Esophagus squamous epithelium (tissue), 4 donors: ENCODE measurements at regions not wholly inside any gene's neighbourhood (a gene's known extent, or its start where the extent isn't known, plus 50 kb on each side); places are given as distances from the start of the nearest gene placed in this dataset.

Experiments
- POLR2A ChIP-seq, 4 donors: fragments of 450-650 bp; IDR thresholded peaks; one replicate each; pipeline ENCODE4 v1.6.1; 2017; ENCODE audit warnings: antibody characterized with exemption in 4 of 4, mild to moderate bottlenecking in 4 of 4, moderate library complexity in 3 of 4
- TF ChIP-seq, protein P1 (sequence below), 6 experiments: fragments of 450-650 bp in 4 of 6; fragments of 200-600 bp in 2 of 6; sonication (generic) in 2 of 6; IDR thresholded peaks; one replicate each; pipeline ENCODE4 v1.5.1; 2016 to 2019; ENCODE audit warnings: antibody characterized with exemption in 6 of 6, mild to moderate bottlenecking in 4 of 6, moderate library complexity in 4 of 6

DNA sequence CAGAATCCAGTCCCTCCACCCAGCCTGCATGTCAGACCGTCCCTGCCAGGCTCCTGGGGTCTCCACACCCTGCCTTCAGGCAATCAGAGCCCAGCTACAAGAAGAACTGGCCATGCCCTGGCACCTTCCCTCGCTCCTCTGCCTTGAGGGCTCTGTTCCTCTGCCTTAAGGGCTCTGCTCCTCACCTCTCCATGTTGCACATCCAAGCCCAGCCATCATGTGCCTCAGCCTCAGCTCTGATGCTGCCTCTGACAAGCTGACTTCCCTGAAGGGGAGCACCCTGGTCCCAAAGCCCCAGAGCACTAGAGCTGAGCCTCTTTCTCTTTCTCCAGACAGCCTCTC, 50.3 kb upstream of the ANTXRL start:
- TF ChIP-seq, protein P1, sequence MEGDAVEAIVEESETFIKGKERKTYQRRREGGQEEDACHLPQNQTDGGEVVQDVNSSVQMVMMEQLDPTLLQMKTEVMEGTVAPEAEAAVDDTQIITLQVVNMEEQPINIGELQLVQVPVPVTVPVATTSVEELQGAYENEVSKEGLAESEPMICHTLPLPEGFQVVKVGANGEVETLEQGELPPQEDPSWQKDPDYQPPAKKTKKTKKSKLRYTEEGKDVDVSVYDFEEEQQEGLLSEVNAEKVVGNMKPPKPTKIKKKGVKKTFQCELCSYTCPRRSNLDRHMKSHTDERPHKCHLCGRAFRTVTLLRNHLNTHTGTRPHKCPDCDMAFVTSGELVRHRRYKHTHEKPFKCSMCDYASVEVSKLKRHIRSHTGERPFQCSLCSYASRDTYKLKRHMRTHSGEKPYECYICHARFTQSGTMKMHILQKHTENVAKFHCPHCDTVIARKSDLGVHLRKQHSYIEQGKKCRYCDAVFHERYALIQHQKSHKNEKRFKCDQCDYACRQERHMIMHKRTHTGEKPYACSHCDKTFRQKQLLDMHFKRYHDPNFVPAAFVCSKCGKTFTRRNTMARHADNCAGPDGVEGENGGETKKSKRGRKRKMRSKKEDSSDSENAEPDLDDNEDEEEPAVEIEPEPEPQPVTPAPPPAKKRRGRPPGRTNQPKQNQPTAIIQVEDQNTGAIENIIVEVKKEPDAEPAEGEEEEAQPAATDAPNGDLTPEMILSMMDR (IDR thresholded peaks at IDR 0.05) = no peak
- no peak for TF ChIP-seq POLR2A (IDR thresholded peaks at IDR 0.05)
